ENCODE measurements at regions not wholly inside any gene's neighbourhood (a gene's known extent, or its start where the extent isn't known, plus 50 kb on each side); places are given as distances from the start of the nearest gene placed in this dataset.

GRCh38 chr2:106041150-106041549, 153.0 kb downstream of the UXS1 start:
- DNase-seq (ENCODE audit: low read depth): no peak

- no peak for DNase-seq (ENCODE audit: low read depth)
These were observed 154.3 kb downstream of the UXS1 start for GRCh38 chr2:106039634-106040315.

DNA sequence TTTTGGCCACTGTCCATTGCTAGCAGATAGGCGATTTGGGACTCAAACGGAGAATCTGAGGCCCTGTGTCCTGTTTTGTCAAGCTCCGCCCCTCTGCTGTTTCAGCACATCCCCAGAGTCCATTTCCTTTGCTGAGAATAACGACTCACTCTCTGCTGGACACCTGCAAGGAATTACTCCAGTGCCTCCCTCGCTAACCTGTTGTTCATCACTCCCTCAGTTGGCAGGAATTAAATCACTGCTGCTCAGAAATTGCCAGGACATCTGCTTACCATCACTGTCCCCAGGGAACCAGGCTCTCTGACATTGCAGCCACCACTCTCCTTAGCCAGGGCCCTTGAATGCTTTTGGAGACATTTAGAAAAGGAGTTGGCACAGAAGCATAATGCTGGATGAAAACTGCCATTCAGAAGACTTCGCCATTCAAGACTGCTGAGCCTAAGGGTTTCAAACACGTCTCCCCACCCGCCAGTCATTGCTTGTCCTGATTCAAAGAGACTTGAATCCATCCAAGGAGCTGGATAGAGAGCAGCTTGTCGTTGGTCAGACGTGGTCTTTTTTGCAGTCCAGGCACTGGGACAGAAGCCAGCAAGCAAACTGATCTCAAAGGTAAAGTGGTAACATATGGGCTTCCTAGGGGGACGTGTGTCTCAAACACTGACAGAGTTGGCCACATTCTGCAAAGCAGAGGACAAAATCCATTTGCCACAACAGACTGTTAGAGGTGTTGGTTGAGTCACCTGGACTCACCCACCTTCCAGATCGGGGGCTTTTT, 155.3 kb downstream of the UXS1 start:
- DNase-seq (ENCODE audit: low read depth): no peak

DNA sequence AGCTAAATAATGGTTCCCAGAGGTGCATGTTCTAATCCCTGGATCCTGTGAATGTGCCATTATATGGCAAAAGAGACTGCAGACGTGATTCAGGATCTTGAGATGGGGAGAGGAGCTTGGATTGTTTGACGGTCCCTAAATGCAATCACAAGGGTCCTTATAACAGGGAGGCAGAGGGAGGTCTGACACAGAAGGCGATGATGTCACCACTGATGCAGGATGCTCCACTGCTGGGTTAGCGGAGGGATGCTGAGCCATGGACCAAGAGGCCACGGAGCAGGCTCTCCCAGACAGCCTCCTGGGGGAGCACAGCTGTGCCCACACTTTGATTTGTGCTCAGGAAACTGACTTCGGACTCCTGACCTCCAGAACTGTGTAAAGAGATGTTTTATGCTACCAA, 156.2 kb downstream of the UXS1 start:
- no peak for DNase-seq (ENCODE audit: low read depth)

- no peak for DNase-seq (ENCODE audit: low read depth)
These were observed 156.8 kb downstream of the UXS1 start for GRCh38 chr2:106037262-106037661.

- DNase-seq (ENCODE audit: low read depth): no peak
These were observed 159.8 kb downstream of the UXS1 start for GRCh38 chr2:106034325-106034724.

DNA sequence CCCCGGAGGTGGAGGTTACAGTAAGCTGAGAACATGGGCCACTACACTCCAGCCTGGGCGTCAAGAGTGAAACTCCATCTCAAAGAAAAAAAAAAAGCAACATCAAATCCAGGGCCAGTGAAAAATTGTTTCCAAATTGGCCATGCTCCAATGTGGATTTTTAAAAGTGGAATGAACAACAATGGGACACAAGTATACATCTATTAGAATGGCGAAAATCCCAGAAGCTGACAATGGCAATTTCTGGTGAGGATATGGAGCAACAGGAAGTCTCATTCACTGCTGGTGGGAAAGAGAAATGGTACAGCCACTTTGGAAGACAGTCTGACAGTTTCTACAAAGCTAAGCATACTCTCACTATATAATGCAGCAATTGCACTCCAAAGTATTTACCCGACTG, 161.4 kb downstream of the UXS1 start:
- no peak for DNase-seq (ENCODE audit: low read depth)

- DNase-seq (ENCODE audit: low read depth): peak; percentile 49
These were observed 163.5 kb downstream of the UXS1 start for GRCh38 chr2:106030287-106031268.

DNA sequence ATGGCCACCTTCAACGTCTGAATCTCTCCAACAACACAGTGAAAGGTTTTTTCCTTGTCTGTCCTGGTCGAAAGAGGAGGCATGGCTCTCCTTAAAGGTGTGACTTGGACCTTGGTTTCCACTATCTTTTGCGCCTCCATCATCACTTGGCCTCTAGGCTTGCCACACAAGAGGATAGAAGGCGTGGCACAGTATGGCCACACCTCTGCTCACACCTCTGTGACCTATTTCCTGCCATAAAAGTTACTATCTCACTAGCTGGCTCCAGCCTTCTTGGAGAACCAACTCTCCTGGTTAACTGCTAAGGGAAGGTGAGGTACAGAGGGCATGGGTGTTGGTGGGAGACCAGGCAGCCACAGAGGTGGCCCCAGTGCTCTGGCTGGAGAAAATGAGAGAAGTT, 165.9 kb downstream of the UXS1 start:
- no peak for DNase-seq (ENCODE audit: low read depth)

GRCh38 chr2:106026271-106027190, 167.6 kb downstream of the UXS1 start:
- no peak for DNase-seq (ENCODE audit: low read depth)

DNA sequence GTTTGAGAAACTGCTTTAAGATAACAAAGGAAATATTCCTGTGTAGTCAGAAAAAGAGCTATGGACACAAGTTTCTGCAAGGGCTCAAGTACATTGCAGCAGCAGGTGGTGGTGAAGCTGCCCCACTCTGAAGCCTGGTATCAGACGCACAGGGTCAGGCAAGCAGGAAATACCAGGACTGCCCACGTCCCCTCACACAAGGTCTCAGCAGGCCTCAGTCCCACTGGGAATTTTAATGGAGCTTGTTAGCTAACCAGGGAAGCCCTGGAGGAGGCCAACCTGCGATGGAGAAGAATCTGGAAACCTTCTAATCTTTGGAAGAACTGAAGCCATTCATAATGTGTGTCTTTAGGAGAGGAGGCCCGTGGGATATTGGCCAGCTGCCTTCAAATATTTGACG, 168.3 kb downstream of the UXS1 start:
- no peak for DNase-seq (ENCODE audit: low read depth)

- no peak for DNase-seq (ENCODE audit: low read depth)
These were observed 172.5 kb downstream of the UXS1 start for GRCh38 chr2:106021662-106022028.

DNA sequence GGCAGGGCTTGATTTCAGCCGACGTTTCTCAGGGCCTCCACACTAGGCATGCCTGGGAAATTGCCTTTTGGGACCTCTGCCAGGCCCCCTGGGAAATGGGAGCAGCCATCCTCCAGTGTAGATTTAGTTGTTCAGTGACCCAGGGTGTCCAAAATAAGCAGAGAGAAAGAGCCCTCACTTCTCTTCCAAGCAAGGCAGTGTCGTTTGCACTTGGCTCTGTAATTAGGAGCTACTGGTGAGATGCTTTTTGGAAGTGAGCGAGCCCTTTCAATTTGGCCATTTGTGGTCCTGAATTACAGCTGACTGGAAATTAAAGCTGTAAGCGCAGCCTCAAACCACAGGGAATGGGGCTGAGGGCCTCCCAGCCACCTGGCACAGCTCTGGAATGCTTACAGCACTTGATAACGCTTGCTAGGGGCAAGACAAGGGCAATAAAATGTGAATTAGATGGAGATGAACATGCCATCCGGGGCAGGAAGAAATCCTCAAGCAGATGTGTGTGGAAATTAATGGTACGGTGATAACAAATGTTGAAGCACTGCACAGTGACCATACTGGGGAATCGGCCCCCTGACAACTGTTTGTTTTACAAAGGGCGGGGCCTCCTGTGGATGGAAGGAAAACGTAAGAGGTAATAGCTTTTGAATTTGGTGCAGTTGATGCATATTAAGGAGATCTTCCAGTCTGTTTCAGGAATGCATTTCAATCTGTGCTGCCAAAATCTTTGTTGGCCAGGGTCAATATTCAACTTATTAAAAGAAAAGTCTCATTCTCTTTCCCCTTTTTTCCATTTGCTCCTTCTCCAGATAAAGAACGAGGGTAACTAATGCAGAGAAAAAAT, 173.1 kb downstream of the UXS1 start:
- DNase-seq (ENCODE audit: low read depth): peak; percentile 43

- DNase-seq (ENCODE audit: low read depth): no peak
These were observed 174.1 kb downstream of the UXS1 start for GRCh38 chr2:106020032-106020431.

DNA sequence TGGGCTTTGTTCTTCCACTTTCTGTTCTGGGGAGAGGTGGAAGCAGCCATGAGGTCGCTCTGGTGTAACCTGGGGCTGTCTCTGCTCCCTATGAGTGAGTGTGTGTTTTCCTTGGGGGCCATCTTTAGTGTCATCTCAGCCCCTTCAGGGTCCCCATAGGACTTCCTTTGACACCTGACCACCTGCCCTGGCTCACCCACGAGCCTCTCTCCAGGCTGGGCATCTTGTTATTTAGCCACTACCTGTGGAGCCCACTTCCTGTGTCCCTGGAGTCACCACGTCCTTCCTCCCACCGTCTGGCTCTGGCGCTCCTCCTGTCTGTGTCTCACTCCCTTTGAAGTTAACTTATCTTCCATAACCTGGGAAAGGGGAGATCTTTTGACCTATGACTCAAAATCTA, 176.0 kb downstream of the UXS1 start:
- DNase-seq (ENCODE audit: low read depth): no peak

DNA sequence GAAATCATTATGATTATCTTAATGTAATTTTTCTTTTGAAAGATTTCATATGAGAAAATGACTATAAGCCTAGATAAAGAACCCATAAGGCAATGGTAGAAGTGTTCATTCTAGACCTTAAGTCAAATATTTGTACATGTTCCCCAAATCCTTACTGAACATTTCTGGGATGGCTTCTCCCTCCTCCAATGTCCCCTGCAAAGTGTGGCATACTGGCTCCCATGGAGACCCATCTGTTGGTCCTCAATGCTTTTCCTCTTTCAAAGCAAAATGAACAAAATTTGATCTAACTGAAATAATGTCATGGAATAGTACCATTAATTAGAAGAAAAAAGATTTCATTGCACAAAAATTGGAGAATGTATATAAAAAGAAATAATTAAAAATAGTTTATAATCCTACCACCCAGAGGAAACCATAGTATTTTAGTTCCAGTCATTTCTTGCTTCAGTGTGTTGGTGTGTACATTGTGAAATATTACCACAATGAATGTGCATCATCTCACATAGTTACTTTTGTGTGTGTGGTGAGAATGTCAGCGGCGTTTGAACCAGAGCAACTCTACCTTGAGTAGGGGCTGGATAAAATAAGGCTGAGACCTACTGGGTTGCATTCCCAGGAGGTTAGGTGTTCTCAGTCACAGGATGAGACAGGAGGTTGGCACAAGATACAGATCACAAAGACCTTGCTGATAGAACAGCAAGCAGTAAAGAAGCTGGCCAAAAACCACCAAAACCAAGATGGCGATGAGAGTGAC, 181.3 kb downstream of the UXS1 start:
- DNase-seq (ENCODE audit: low read depth): no peak

DNA sequence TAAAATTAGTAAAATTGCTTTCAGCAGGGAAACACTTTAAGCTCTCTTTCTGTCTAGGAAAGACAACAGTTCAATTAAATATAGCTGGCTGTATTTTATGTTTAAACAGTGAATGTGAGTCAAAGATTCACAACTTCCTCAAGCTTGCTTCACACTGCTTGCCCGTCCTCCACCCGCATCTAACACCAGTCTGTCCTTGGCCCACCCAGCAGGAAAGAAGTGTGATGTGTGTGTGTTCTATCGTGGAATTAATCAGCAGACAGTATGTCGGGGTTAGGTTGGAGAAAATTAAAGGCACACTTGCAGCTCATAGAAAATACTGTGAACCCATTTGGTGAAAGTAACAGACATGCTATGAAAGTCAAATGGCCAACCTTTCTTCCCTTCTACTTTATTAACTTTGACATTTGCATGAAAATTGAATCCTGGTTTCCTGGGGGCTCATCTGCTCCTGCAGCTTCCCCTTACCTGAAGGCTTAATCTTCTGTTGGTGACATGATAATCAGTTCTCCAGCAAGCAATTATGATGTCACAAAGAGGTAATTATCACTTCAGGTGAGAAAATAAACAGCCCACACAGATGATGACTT, 182.0 kb downstream of the UXS1 start:
- DNase-seq (ENCODE audit: low read depth): no peak

DNA sequence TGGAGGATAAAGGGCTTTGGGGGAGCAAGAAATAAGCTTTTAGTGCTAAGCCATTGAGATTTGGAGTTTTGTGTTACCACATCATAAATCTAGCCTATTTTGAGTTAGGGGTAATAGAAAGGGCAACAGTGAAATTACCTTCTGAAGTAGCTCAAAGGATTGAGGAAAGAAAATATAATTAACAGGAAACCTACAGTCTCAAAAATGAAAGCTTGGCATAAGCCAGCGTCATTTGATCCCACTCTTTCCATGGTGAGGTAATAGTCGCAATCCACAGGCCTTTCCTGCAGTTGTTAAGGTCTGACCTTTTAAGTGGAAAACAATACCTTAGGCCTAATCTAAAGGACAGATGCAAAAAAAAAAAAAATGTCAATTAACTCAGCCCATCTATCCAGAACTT, 182.7 kb downstream of the UXS1 start:
- no peak for DNase-seq (ENCODE audit: low read depth)

DNA sequence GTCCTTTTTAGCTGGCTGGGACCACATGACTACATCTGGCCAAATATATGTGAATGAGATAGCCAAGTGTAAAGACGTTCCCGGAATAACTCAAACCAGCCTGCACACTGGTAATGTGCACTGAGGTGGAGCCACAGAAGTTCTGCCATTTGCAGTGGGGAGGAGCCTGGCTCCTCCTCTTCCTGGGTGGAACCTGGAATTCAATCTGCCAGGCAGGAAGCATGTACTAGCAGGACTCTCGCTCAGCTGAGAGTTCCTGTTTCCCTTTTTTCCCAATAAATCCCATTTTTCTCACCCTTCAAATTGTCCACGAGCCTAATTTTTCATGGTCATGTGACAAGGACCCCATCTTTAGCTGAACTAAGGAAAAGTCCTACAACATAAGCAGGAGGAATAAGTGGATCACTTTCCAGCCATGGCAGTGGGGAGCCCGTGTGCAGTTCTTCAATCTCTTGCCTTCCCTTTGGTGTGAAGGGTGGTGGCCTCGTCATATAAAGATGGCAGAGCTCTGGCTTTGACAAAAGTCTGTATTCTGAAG, 183.2 kb downstream of the UXS1 start:
- DNase-seq (ENCODE audit: low read depth): no peak
